ENCODE measurements at regions not wholly inside any gene's neighbourhood (a gene's known extent, or its start where the extent isn't known, plus 50 kb on each side); places are given as distances from the start of the nearest gene placed in this dataset.
A peak's percentile ranks its signal among the peaks of the same experiment; 100 is the strongest.

- Histone ChIP-seq H3K27ac (no peak overlapping the region), H3K36me3 (ENCODE audit: insufficient read depth) (no peaks in the 10 kb centered on the region), H2AFZ (ENCODE audit: low read depth) (no peak overlapping the region), H3K9ac (no peak overlapping the region), H3K4me3 (IDR thresholded peaks at IDR 0.05; ENCODE audit: insufficient read depth, low read depth, low read length) (no peak overlapping the region), H3K27me3 (ENCODE audit: insufficient read depth, low read depth) (no peaks in the 10 kb centered on the region), H3K79me2 (ENCODE audit: insufficient read depth, low read depth) (peaks cover 76% of the 10 kb centered on the region), H3K4me1 (ENCODE audit: low read depth, poor library complexity, severe bottlenecking) (peaks cover 25% of the 10 kb centered on the region), H3K4me2 (no peak overlapping the region), H4K20me1 (ENCODE audit: insufficient read depth) (peaks cover 9% of the 10 kb centered on the region; the same call in 1 of the 2 replicates)
- no peak for TF ChIP-seq CTCF (conservative IDR thresholded peaks at IDR 0.05; ENCODE audit: low read depth, low read length)
Measured at GRCh38 chr17:77462090-77462489, 321.3 kb downstream of the SEC14L1 start.

- peaks cover 25% of the 10 kb centered on the region for H3K4me1 ChIP-seq (ENCODE audit: low read depth, poor library complexity, severe bottlenecking)
Measured at GRCh38 chr17:77462553-77463497, 322.1 kb downstream of the SEC14L1 start.

GRCh38 chr17:77464988-77465357, 324.2 kb downstream of the SEC14L1 start:
- H3K4me3 ChIP-seq (IDR thresholded peaks at IDR 0.05; ENCODE audit: insufficient read depth, low read depth, low read length) = no peak overlapping the region
- H3K27ac ChIP-seq = peak overlapping the region; percentile 20; the same call in 1 of the 2 replicates
- peaks cover 30% of the 10 kb centered on the region for H3K4me1 ChIP-seq (ENCODE audit: low read depth, poor library complexity, severe bottlenecking)
- peaks cover 87% of the 10 kb centered on the region for H3K79me2 ChIP-seq (ENCODE audit: insufficient read depth, low read depth)
- no peaks in the 10 kb centered on the region for H3K27me3 ChIP-seq (ENCODE audit: insufficient read depth, low read depth)
- H3K9ac ChIP-seq = no peak overlapping the region
- no peak overlapping the region for H2AFZ ChIP-seq (ENCODE audit: low read depth)
- no peak for TF ChIP-seq CTCF (conservative IDR thresholded peaks at IDR 0.05; ENCODE audit: low read depth, low read length)
- H3K36me3 ChIP-seq (ENCODE audit: insufficient read depth) = no peaks in the 10 kb centered on the region
- H3K4me2 ChIP-seq = 0 out of 2 replicates have a peak overlapping the region, but pooled peaks have one; percentile 3
- H4K20me1 ChIP-seq (ENCODE audit: insufficient read depth) = peaks cover 5% of the 10 kb centered on the region; the same call in 1 of the 2 replicates

More at GRCh38 chr17:77462553-77463497, 322.1 kb downstream of the SEC14L1 start:
- Histone ChIP-seq H3K4me3 (IDR thresholded peaks at IDR 0.05; ENCODE audit: insufficient read depth, low read depth, low read length) (no peak overlapping the region), H3K79me2 (ENCODE audit: insufficient read depth, low read depth) (peaks cover 76% of the 10 kb centered on the region), H3K9ac (no peak overlapping the region), H3K27ac (no peak overlapping the region), H4K20me1 (ENCODE audit: insufficient read depth) (peaks cover 9% of the 10 kb centered on the region; the same call in 1 of the 2 replicates), H2AFZ (ENCODE audit: low read depth) (no peak overlapping the region), H3K36me3 (ENCODE audit: insufficient read depth) (no peaks in the 10 kb centered on the region), H3K4me2 (no peak overlapping the region), H3K27me3 (ENCODE audit: insufficient read depth, low read depth) (no peaks in the 10 kb centered on the region)
- no peak for TF ChIP-seq CTCF (conservative IDR thresholded peaks at IDR 0.05; ENCODE audit: low read depth, low read length)

- Histone ChIP-seq H3K79me2 (ENCODE audit: insufficient read depth, low read depth) (peaks cover 87% of the 10 kb centered on the region), H3K27ac (peak overlapping the region; percentile 20; the same call in 1 of the 2 replicates), H3K36me3 (ENCODE audit: insufficient read depth) (no peaks in the 10 kb centered on the region), H3K27me3 (ENCODE audit: insufficient read depth, low read depth) (no peaks in the 10 kb centered on the region), H2AFZ (ENCODE audit: low read depth) (no peak overlapping the region), H4K20me1 (ENCODE audit: insufficient read depth) (peaks cover 5% of the 10 kb centered on the region; the same call in 1 of the 2 replicates), H3K4me3 (IDR thresholded peaks at IDR 0.05; ENCODE audit: insufficient read depth, low read depth, low read length) (no peak overlapping the region), H3K4me1 (ENCODE audit: low read depth, poor library complexity, severe bottlenecking) (peaks cover 35% of the 10 kb centered on the region), H3K4me2 (0 out of 2 replicates have a peak overlapping the region, but pooled peaks have one; percentile 3), H3K9ac (no peak overlapping the region)
- TF ChIP-seq CTCF (conservative IDR thresholded peaks at IDR 0.05; ENCODE audit: low read depth, low read length) = no peak
Measured at GRCh38 chr17:77465358-77466041, 324.7 kb downstream of the SEC14L1 start.
